Suppressor macrophage (primary cell): ENCODE measurements at regions not wholly inside any gene's neighbourhood (a gene's known extent, or its start where the extent isn't known, plus 50 kb on each side); places are given as distances from the start of the nearest gene placed in this dataset.

Experiments
- DNase-seq, 4 experiments: peaks; one replicate each; pipeline ENCODE4 v3.0.0-alpha.2; 2020 to 2022

- DNase-seq, result no peak
These were observed 54.1 kb upstream of the FOXQ1 start for GRCh38 chr6:1257778-1258177.

- no peak for DNase-seq
These were observed 55.4 kb upstream of the FOXQ1 start for GRCh38 chr6:1256435-1257008.

- no peak for DNase-seq
These were observed 56.1 kb upstream of the FOXQ1 start for GRCh38 chr6:1255636-1256365.

DNA sequence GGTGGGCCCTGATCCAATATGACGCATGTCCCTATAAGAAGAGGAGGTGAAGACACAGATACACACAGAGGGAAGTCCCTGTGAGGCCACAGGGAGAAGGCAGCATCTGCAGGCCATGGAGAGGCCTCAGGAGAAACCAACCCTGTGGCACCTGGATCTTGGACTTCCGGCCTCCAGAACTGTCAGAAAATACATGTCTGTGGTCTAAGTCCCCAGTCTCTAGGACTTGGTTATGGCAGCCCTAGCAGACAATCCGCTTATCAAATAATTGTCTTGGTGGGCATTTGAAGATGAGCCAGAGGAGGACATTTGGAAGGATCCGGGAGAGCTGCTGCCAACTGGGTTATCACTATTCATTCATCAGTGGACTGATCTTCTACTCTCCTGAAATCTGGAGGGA lies 57.6 kb upstream of the FOXQ1 start:
- DNase-seq, result no peak

GRCh38 chr6:1253816-1254215 lies 58.1 kb upstream of the FOXQ1 start:
- DNase-seq, result no peak

DNA sequence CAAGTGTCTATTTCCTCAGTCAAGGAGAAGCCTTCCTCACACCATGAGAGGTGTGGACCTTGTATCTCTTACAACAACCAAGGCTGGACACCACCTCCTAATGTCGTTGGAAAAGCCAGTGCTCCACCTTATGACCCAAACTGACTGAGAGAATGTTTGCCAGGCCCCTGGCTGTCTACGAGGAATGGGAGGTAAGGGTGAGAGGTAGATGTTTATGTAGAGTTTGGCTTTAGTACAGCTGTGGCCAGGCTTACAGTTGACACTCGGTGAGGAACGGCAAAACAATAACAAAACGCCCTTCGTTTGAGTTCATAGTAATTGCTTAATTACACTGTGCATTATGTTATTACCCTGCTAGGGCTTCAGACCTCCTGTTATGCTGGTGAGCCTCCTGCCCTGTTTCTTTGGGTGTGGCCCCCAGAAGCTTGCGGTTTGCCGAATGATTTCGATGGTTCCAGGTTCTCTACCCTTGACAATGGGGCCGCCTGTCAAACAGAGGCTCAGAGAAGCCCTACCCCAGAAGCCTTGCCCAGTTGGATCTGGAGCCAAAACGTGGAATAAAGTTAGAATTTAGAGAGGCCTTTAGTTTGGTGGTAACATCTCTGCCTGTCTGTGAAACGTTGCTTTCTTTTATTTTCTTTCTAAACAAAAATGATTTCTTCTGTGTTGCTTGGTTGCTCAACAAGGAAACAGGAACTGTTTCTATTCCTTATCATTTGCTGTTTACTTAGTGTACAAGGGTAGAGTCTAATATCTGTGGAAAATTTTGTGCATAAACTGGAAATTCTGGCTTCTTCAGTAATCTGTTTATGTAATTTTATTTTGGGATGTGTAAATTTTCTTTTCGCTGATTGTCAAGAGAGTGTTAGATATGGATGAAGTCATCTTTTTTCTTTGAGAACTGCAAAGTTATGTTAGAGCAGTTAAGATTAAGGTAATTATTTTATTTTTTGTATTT lies 60.4 kb upstream of the FOXQ1 start:
- DNase-seq, result no peak

GRCh38 chr6:1250489-1251197 lies 61.3 kb upstream of the FOXQ1 start:
- DNase-seq, result no peak

DNA sequence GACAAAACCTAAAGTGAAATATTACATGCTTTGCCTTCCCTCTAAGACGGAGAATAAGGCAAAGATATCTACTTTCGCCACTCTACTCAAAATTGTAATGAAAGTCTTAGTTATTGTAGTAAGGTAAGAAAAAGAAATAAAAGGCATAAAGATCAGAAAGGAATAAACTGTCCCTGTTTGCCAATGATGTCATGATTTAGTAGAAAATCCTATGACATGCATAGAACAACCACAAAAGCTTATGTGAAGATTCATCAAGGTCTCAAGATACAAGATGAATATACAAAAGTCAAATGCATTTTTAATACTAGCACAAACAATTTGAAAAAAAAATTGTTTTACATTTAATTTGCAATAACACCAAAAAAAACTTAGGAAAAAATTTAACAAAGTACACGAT lies 64.0 kb upstream of the FOXQ1 start:
- DNase-seq, result no peak

DNA sequence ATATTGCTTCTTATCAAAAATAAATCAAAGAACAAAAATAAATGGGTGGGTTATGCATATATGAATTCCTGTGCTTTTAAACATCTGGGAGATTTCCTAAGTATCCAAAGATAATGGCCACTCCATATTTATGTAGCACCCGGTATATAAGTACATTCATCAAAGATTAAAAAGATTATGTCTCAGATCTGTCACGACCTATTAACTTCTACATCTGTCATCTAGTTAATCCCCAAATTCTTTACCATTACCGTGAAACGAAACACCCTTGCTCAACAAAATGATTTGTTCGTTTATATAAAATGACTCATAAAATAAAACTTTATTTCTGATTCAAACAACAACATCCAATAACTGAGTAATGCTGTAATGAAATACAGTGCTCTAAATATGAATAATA lies 64.8 kb upstream of the FOXQ1 start:
- no peak for DNase-seq

DNA sequence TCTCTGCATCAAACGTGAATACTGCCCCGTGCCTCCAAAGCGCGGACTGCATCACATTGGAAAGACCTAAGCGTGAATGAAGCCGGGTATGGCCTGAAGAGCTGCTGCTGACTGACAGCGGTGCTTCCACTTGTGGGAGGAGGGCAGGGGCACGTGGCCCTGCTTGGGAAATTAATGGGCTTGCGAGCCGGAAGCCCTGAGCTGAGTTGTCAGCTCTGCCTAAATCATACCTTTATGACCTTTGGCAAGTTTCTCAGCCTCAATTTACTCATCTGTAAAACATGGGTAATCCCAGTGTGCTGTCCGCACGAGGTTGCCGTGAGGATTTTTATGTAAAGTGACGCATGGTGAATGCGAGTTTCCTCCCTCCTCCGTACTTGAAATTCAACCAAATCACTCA lies 67.0 kb upstream of the FOXQ1 start:
- DNase-seq, result no peak

DNA sequence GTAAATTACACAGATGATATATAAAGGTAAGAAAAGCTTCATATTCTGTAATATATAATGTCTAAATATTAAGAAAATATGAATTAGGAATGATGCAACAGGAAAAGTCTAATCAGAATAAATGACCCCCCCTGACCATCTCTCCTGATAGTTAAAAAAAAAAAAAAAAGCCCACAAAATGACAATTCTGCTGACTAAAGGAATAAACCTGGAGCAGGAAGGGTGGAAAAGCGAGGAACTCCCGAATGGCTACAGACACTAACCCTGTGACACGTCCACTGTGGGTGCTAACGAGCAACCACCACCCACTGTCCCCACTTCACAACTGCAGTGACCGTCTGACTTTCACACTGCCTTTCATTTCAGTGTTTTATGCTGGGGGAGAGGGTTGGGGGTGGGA lies 67.6 kb upstream of the FOXQ1 start:
- no peak for DNase-seq

DNA sequence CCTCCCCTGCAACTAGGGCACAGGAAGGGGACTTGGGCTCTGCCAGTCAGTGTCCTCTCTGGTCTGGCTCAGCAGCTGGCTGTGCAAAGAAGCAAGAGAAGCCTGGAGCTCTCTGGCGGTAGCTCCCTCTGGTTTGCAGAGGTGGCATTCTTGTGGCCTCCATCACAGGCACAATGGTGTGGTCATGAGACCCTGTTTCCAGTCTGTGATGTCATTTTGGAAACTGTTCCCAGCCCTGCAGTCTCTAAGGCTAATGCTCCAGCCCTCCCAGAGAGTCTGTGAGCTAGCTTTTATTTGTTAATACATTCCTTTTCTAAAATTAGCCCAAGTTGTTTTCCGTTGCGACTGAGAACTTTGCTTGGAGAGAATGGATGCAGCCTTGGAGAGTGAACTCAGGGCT lies 69.5 kb upstream of the FOXQ1 start:
- no peak for DNase-seq

- no peak for DNase-seq
These were observed 69.9 kb upstream of the FOXQ1 start for GRCh38 chr6:1242021-1242420.

DNA sequence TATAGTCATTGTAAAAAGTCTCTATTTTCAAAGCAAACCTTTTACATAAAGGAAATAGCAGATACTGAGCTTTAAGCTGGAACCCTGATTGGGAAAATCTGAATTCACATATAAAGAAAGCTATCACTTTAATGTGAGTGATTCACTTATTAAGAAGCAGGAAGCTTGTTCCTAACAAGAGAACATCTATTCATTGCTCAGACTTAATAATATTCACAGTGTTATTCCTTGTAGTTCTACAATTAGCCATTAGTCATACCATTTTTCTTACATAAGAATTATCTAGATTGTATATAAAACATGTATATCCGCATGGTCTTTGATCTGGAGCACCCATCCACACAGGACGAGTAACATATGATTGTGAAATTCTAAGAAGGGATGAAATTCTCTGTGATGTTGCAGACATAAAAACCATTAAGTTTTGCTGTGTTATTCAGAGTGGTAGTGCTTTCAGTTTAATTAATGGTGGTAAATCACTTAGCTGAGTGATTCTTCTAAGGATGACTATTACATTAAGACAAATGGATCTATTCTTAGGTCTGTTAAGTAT lies 71.1 kb upstream of the FOXQ1 start:
- no peak for DNase-seq

- DNase-seq, result no peak
These were observed 72.1 kb upstream of the FOXQ1 start for GRCh38 chr6:1239805-1240204.

GRCh38 chr6:1238040-1238439 lies 73.9 kb upstream of the FOXQ1 start:
- no peak for DNase-seq

DNA sequence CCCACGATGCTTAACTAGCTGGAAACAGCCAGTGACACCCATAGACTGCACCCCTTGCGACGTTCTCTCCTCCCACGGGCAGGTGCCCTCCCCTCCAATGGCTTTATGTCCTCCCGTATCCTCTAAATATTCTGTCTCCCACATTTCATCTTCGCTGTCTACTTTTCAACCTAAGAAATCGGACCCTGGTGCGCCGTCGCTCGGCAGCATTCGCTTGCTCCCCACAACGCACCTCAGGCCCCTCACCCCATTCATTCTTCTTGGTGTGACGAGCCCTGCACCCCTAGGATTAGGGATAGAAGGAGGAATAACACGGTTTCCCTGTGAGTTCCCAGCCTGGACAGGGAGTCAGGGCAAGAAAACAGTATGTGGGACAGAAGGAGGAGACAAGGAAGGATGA lies 74.3 kb upstream of the FOXQ1 start:
- DNase-seq, result no peak

- DNase-seq, result no peak
These were observed 76.1 kb upstream of the FOXQ1 start for GRCh38 chr6:1235825-1236224.

DNA sequence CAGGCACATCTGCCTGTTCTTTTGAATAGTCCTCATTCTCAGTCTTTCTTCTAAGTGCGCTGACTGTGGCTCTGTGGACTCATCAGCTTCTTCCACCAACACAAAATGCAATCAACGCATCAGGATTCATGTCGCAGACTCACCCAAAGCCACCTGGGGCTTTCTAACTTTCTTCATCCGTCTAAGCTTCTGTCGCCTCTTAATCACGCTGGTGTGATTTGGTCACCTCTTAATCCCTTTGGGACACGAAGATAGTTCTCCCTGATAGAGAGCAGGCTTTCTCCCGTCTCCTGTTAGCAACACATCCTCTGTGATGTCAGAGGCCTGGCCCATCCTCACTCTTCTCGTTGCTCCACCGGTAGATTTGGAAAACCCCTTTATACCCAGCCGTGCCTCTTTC lies 78.0 kb upstream of the FOXQ1 start:
- DNase-seq, result no peak

DNA sequence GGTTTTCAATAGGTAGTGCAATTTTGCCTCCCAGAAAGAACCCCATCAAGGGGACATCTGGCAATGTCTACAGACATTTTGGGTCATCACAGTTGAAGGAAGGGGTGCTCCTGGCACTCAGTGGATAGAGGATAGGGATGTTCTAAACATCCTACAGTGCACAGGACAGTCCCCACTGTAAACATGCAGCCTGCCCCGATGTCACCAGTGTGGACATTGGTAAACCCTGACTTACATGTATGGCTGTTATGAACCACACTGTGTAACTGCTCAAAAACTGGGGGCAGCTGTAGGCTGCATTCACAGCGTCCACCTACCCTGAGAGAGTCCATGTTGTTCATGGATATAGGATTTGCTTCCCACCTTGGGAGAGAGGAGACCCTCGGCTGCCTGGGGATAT lies 79.3 kb upstream of the FOXQ1 start:
- no peak for DNase-seq

DNA sequence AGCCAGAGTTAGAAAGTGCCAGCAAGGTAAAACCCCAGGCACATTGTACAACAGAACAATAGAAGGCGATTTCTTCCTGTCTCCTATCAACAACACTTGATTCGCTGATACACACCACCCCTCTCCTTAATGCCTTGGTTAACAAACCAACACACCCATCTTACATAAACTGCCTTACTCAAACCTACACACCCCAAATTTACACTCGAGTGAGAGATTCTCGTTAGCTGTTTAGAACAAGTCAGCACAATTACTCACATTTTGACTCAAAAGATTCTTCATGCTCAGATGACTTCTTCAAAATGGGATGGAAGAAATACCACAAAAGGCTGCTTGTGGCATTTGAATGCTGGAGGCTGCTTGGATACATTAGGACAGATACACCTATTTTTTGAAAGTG lies 80.0 kb upstream of the FOXQ1 start:
- no peak for DNase-seq

DNA sequence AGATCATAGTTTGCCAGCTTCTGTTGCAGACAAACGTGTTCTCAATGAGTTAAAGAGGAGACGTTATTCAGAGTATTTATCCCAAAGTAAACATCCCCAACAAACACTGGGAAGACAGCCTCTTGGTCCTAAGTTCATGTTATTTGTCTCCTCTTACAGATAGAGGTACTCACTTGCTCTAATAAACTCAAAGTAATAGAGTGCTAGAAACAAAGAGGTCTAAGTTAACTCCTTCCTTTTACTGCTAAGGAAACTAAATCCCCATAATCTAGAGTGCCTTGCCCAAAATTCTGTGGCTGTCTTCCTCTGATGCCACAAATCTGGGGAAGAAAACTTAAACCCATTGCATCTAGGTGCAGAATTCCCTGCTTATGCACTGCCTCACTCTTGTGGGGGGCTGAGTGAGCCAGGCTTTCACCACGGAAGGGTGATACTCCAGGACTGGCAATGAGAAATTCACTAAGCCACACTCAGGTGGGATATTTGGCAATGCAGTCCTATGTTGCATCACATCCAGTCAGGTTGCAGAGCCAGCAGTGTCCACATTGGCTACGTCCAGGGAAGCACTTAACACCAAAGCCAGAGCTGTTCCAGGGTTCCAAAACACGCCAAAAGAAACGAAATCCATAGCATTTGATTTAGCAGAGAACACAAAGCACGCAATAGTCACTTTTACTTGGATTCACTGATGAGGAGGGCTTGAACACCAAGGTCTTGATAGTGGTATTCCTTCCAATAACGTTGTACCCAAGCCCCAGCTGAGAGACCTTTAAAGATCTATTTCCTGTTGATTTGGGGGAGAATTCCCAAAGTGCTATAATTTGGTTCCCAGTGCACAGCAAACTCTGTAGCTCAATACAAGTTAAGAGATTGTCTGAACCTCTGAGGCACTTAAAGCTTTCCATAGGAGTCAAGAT lies 81.0 kb upstream of the FOXQ1 start:
- DNase-seq, result no peak
